Astrocyte (in vitro differentiated cells and primary cell): ENCODE measurements at regions not wholly inside any gene's neighbourhood (a gene's known extent, or its start where the extent isn't known, plus 50 kb on each side); places are given as distances from the start of the nearest gene placed in this dataset.

Source experiments
- DNase-seq: peaks from one replicate; pipeline ENCODE4 v3.0.0-alpha.2; 2010; ENCODE audit warnings: low read depth
- FAIRE-seq: peaks from 2 replicates; lab custom pipeline; 2011; peaks lifted over from hg19 to GRCh38; lab: Jason Lieb, UNC
- H2AFZ ChIP-seq: 2 replicates; pipeline ENCODE4 v1.6.0; 2012; ENCODE audit warnings: low read depth, low read length, inconsistent platforms
- H3K27ac ChIP-seq: 2 replicates; pipeline ENCODE4 v1.5.1; 2011; ENCODE audit warnings: low read depth, low read length, inconsistent platforms
- H3K27me3 ChIP-seq: 2 replicates; pipeline ENCODE4 v1.6.0; 2011; ENCODE audit warnings: low read length, inconsistent platforms; ENCODE audit not compliant: insufficient read depth
- H3K36me3 ChIP-seq: 2 replicates; pipeline ENCODE4 v1.5.1; 2011; ENCODE audit warnings: low read length, inconsistent platforms; ENCODE audit not compliant: insufficient read depth
- H3K4me1 ChIP-seq: 2 replicates; pipeline ENCODE4 v1.5.1; 2011; ENCODE audit warnings: low read length, inconsistent platforms; ENCODE audit not compliant: insufficient read depth
- H3K4me2 ChIP-seq: 2 replicates; pipeline ENCODE4 v1.6.0; 2012; ENCODE audit warnings: low read length, inconsistent platforms
- H3K4me3 ChIP-seq: 2 replicates; pipeline ENCODE4 v1.5.1; 2011; ENCODE audit warnings: low read depth, mild to moderate bottlenecking, low read length, inconsistent platforms; ENCODE audit not compliant: insufficient read depth
- H3K79me2 ChIP-seq: 2 replicates; pipeline ENCODE4 v1.6.0; 2012; ENCODE audit warnings: mild to moderate bottlenecking, low read length, inconsistent platforms; ENCODE audit not compliant: insufficient read depth
- H3K9ac ChIP-seq: 2 replicates; pipeline ENCODE4 v1.6.0; 2012; ENCODE audit warnings: mild to moderate bottlenecking, low read length, inconsistent platforms
- H3K9me3 ChIP-seq: 2 replicates; pipeline ENCODE4 v1.5.1; 2012; ENCODE audit warnings: low read depth, mild to moderate bottlenecking, low read length, inconsistent platforms; ENCODE audit not compliant: insufficient read depth
- H4K20me1 ChIP-seq: 2 replicates; pipeline ENCODE4 v1.6.0; 2012; ENCODE audit warnings: low read length, inconsistent platforms; ENCODE audit not compliant: insufficient read depth
- H3K27ac Mint-ChIP-seq: one replicate; pipeline ENCODE4 v1.8.0; 2021; ENCODE audit warnings: mild to moderate bottlenecking, mixed read lengths; ENCODE audit not compliant: unreplicated experiment
- H3K27me3 Mint-ChIP-seq: one replicate; pipeline ENCODE4 v1.8.0; 2021; ENCODE audit warnings: low read depth, mixed read lengths; ENCODE audit not compliant: unreplicated experiment
- H3K36me3 Mint-ChIP-seq: one replicate; pipeline ENCODE4 v1.8.0; 2021; ENCODE audit warnings: low read depth, mixed read lengths; ENCODE audit not compliant: unreplicated experiment
- H3K4me1 Mint-ChIP-seq: one replicate; pipeline ENCODE4 v1.8.0; 2021; ENCODE audit warnings: low read depth, mixed read lengths; ENCODE audit not compliant: unreplicated experiment
- H3K4me3 Mint-ChIP-seq: one replicate; pipeline ENCODE4 v1.8.0; 2021; ENCODE audit warnings: mild to moderate bottlenecking, moderate library complexity, mixed read lengths; ENCODE audit not compliant: unreplicated experiment
- H3K9me3 Mint-ChIP-seq: one replicate; pipeline ENCODE4 v1.8.0; 2021; ENCODE audit warnings: mild to moderate bottlenecking, mixed read lengths; ENCODE audit not compliant: unreplicated experiment
- EZH2 ChIP-seq: IDR thresholded peaks from 2 replicates; pipeline ENCODE4 v1.6.1; 2012; ENCODE audit warnings: mild to moderate bottlenecking, low read length, inconsistent platforms; ENCODE audit not compliant: insufficient read depth
- TF ChIP-seq, protein P1 (sequence below): IDR thresholded peaks from 2 replicates; pipeline ENCODE4 v1.5.1; 2011; ENCODE audit warnings: low read depth, mild to moderate bottlenecking, inconsistent platforms, low read length, moderate library complexity; ENCODE audit not compliant: insufficient read depth

DNA sequence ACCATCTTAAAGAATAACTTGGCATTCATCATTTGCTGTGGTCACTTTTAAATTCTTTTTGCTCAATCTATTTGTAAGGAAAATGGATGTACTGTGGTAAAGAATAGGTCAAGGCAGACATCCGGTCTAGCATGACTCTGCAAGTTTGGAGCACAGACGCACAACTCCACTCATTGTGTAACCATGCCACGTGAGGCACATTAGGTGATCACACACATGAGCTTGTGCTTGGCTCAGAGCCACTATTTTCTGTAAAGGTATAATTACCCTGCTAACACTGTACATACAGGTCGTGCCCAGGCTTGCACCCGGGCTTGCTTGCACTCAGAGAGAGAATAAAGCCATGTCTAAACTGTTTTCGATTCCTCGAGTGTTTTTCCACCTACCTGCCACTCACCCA is 1289.1 kb upstream of the ADGRB3 start:
- no peaks in the 10 kb centered on the region for H3K27me3 ChIP-seq
- H3K4me3 ChIP-seq, result no peak overlapping the region
- no peaks in the 10 kb centered on the region for H3K79me2 ChIP-seq
- no peak overlapping the region for H3K9ac ChIP-seq
- Mint-ChIP-seq H3K36me3 (no peaks in the 10 kb centered on the region), H3K27me3 (no peaks in the 10 kb centered on the region), H3K27ac (no peak overlapping the region), H3K9me3 (peaks cover 2% of the 10 kb centered on the region), H3K4me1 (no peaks in the 10 kb centered on the region), H3K4me3 (no peak overlapping the region)
- no peaks in the 10 kb centered on the region for H4K20me1 ChIP-seq
- H2AFZ ChIP-seq, result no peak overlapping the region
- DNase-seq (peak; percentile 29), FAIRE-seq (no peak)
- H3K4me1 ChIP-seq, result no peaks in the 10 kb centered on the region
- no peak overlapping the region for H3K4me2 ChIP-seq
- TF ChIP-seq, protein P1, sequence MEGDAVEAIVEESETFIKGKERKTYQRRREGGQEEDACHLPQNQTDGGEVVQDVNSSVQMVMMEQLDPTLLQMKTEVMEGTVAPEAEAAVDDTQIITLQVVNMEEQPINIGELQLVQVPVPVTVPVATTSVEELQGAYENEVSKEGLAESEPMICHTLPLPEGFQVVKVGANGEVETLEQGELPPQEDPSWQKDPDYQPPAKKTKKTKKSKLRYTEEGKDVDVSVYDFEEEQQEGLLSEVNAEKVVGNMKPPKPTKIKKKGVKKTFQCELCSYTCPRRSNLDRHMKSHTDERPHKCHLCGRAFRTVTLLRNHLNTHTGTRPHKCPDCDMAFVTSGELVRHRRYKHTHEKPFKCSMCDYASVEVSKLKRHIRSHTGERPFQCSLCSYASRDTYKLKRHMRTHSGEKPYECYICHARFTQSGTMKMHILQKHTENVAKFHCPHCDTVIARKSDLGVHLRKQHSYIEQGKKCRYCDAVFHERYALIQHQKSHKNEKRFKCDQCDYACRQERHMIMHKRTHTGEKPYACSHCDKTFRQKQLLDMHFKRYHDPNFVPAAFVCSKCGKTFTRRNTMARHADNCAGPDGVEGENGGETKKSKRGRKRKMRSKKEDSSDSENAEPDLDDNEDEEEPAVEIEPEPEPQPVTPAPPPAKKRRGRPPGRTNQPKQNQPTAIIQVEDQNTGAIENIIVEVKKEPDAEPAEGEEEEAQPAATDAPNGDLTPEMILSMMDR, result no peak
- no peak for TF ChIP-seq EZH2
- no peaks in the 10 kb centered on the region for H3K9me3 ChIP-seq
- no peaks in the 10 kb centered on the region for H3K36me3 ChIP-seq
- H3K27ac ChIP-seq, result no peak overlapping the region

DNA sequence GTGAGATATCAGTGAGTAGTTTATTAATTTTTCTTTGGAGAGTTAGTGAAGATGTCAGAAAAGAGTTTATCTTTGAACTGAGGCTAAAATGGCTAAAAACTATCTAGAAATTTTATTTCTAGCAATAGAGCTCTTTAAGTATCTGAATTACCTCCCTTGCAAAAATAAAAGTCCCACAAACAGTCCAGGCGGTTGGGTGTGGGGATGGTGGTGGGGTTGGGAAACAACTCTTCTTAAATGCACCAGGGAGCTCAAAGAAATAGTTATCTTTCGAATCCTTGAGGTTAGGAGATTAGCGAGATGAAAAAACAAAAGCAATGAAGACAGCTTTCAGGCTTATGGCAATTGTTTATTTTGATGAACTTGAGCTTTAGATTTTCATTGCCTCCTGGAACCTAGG is 1299.1 kb upstream of the ADGRB3 start:
- H3K4me2 ChIP-seq, result no peak overlapping the region
- Mint-ChIP-seq H3K36me3 (no peaks in the 10 kb centered on the region), H3K4me3 (no peak overlapping the region), H3K9me3 (no peaks in the 10 kb centered on the region), H3K27ac (no peak overlapping the region), H3K4me1 (no peaks in the 10 kb centered on the region), H3K27me3 (no peaks in the 10 kb centered on the region)
- H3K9ac ChIP-seq, result no peak overlapping the region
- H3K4me1 ChIP-seq, result no peaks in the 10 kb centered on the region
- no peaks in the 10 kb centered on the region for H4K20me1 ChIP-seq
- H3K36me3 ChIP-seq, result no peaks in the 10 kb centered on the region
- no peak overlapping the region for H2AFZ ChIP-seq
- no peak for DNase-seq
- no peaks in the 10 kb centered on the region for H3K9me3 ChIP-seq
- H3K4me3 ChIP-seq, result no peak overlapping the region
- H3K79me2 ChIP-seq, result no peaks in the 10 kb centered on the region
- H3K27ac ChIP-seq, result no peak overlapping the region
- no peaks in the 10 kb centered on the region for H3K27me3 ChIP-seq
- FAIRE-seq, result no peak
- TF ChIP-seq, protein P1, result no peak
- TF ChIP-seq EZH2, result no peak

DNA sequence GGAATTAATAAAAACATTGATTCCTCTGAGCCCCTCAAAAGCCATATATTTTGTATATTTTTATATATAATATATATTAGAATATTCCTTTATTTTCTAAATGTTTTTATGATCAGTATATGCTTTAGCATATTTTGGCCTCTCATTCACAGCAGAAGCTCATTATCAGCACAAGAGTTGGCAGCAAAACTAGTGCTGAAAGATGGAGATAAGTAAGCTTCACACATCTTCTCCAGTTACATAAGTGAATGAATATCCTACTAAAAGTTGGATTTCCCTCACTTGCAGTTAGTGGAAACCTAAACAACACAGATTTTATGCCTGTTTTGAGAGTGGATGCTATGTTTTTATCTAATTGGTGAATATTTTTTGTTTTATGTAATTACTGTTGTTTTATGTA is 1303.8 kb upstream of the ADGRB3 start:
- no peak overlapping the region for H3K27ac ChIP-seq
- FAIRE-seq, result no peak
- no peak overlapping the region for H3K27ac Mint-ChIP-seq

More for the DNA sequence above, 1303.8 kb upstream of the ADGRB3 start:
- H3K79me2 ChIP-seq, result no peaks in the 10 kb centered on the region
- no peak overlapping the region for H3K9ac ChIP-seq
- H3K4me1 Mint-ChIP-seq, result no peaks in the 10 kb centered on the region
- no peaks in the 10 kb centered on the region for H3K9me3 Mint-ChIP-seq
- H2AFZ ChIP-seq, result no peak overlapping the region
- H3K4me3 Mint-ChIP-seq, result no peak overlapping the region
- H4K20me1 ChIP-seq, result no peaks in the 10 kb centered on the region
- DNase-seq, result no peak
- no peaks in the 10 kb centered on the region for H3K27me3 ChIP-seq
- no peak overlapping the region for H3K4me3 ChIP-seq
- no peak overlapping the region for H3K4me2 ChIP-seq
- H3K4me1 ChIP-seq, result no peaks in the 10 kb centered on the region
- TF ChIP-seq, protein P1, result no peak
- TF ChIP-seq EZH2, result no peak
- H3K36me3 Mint-ChIP-seq, result no peaks in the 10 kb centered on the region
- no peaks in the 10 kb centered on the region for H3K9me3 ChIP-seq
- H3K27me3 Mint-ChIP-seq, result no peaks in the 10 kb centered on the region
- no peaks in the 10 kb centered on the region for H3K36me3 ChIP-seq
